NB4 (cell line): ENCODE measurements at regions not wholly inside any gene's neighbourhood (a gene's known extent, or its start where the extent isn't known, plus 50 kb on each side); places are given as distances from the start of the nearest gene placed in this dataset.

Source experiments
- CTCF ChIP-seq: IDR thresholded peaks from one replicate; pipeline ENCODE4 v1.5.1; 2012; ENCODE audit warnings: low read depth, low read length
- MYC ChIP-seq: IDR thresholded peaks from 2 replicates; pipeline ENCODE4 v1.6.1; 2011; ENCODE audit warnings: low read depth, low read length

GRCh38 chr20:62577490-62577836, 64.8 kb upstream of the SLCO4A1 start:
- no peak for TF ChIP-seq CTCF
- no peak for TF ChIP-seq MYC
